GM12878 (cell line): ENCODE measurements at regions not wholly inside any gene's neighbourhood (a gene's known extent, or its start where the extent isn't known, plus 50 kb on each side); places are given as distances from the start of the nearest gene placed in this dataset.

Experiments used
- ATF2 ChIP-seq: IDR thresholded peaks from 2 replicates; pipeline ENCODE4 v1.6.1; 2012; ENCODE audit warnings: low read length, inconsistent platforms
- BRCA1 ChIP-seq: IDR thresholded peaks from 2 replicates; pipeline ENCODE4 v1.6.1; 2011; ENCODE audit warnings: low read depth, low read length, improper control_type of control experiment
- CTCF ChIP-seq, 3 experiments: IDR thresholded peaks in 2 of 3; conservative IDR thresholded peaks in 1 of 3; 2 replicates each; pipeline ENCODE4 v1.5.1; 2011; ENCODE audit warnings: low read depth in 3 of 3, low read length in 3 of 3, mild to moderate bottlenecking in 3 of 3, control low read depth in 2 of 3, moderate library complexity in 2 of 3, inconsistent platforms in 1 of 3, mixed read lengths in 1 of 3; ENCODE audit not compliant: control insufficient read depth in 2 of 3, insufficient read depth in 1 of 3; ENCODE audit errors: extremely low read depth in 1 of 3
- EP300 ChIP-seq, 2 experiments: fragments of 150-350 bp in 1 of 2; IDR thresholded peaks; 2 replicates each; pipeline ENCODE4 v1.6.1; 2011 to 2012; ENCODE audit warnings: low read depth in 2 of 2, low read length in 2 of 2, borderline replicate concordance in 1 of 2, improper control_type of control experiment in 1 of 2, inconsistent platforms in 1 of 2; ENCODE audit not compliant: control insufficient read depth in 1 of 2
- EZH2 ChIP-seq: IDR thresholded peaks from 2 replicates; pipeline ENCODE4 v1.6.1; 2012; ENCODE audit warnings: low read depth, mild to moderate bottlenecking, control low read depth, inconsistent platforms, low read length, borderline replicate concordance; ENCODE audit not compliant: control insufficient read depth
- HDAC6 ChIP-seq: fragments of 200-600 bp; sonication (generic); IDR thresholded peaks from one replicate; pipeline ENCODE4 v1.8.0; 2017; ENCODE audit warnings: antibody characterized with exemption; ENCODE audit not compliant: unreplicated experiment
- RBBP5 ChIP-seq: fragments of 200-600 bp; sonication (generic); conservative IDR thresholded peaks from 2 replicates; pipeline ENCODE4 v1.6.1; 2016
- RFX5 ChIP-seq: IDR thresholded peaks from 2 replicates; pipeline ENCODE4 v1.6.1; 2011; ENCODE audit warnings: low read depth, low read length, improper control_type of control experiment
- SMAD5 ChIP-seq: IDR thresholded peaks from 2 replicates; pipeline ENCODE4 v1.6.1; 2016; ENCODE audit warnings: antibody characterized with exemption, low read depth
- SMC3 ChIP-seq: IDR thresholded peaks from 2 replicates; pipeline ENCODE4 v1.6.1; 2011; ENCODE audit warnings: low read length, improper control_type of control experiment, borderline replicate concordance
- TAF1 ChIP-seq: IDR thresholded peaks from 2 replicates; pipeline ENCODE4 v1.6.1; 2011; ENCODE audit warnings: mild to moderate bottlenecking, low read depth, low read length, borderline replicate concordance
- ZSCAN29 ChIP-seq: fragments of 450-650 bp; IDR thresholded peaks from 2 replicates; pipeline ENCODE4 v1.6.1; 2017; ENCODE audit warnings: mild to moderate bottlenecking, moderate library complexity
- TF ChIP-seq, protein P1 (sequence below): fragments of 450-650 bp; IDR thresholded peaks from 2 replicates; pipeline ENCODE4 v1.6.1; 2014; ENCODE audit warnings: mild to moderate bottlenecking

- TF ChIP-seq CTCF (IDR thresholded peaks at IDR 0.05 in 2 of 3, conservative IDR thresholded peaks at IDR 0.05 in 1 of 3; ENCODE audit: control insufficient read depth in 2 of 3, extremely low read depth in 1 of 3, insufficient read depth in 1 of 3, low read depth in 3 of 3, low read length in 3 of 3): no peak
- TF ChIP-seq HDAC6: no peak
- no peak for TF ChIP-seq ZSCAN29
- no peak for TF ChIP-seq BRCA1
- TF ChIP-seq EZH2: no peak
- TF ChIP-seq RBBP5: no peak
- no peak for TF ChIP-seq TAF1
- TF ChIP-seq, protein P1, sequence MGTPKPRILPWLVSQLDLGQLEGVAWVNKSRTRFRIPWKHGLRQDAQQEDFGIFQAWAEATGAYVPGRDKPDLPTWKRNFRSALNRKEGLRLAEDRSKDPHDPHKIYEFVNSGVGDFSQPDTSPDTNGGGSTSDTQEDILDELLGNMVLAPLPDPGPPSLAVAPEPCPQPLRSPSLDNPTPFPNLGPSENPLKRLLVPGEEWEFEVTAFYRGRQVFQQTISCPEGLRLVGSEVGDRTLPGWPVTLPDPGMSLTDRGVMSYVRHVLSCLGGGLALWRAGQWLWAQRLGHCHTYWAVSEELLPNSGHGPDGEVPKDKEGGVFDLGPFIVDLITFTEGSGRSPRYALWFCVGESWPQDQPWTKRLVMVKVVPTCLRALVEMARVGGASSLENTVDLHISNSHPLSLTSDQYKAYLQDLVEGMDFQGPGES: no peak
- TF ChIP-seq EP300 (IDR thresholded peaks at IDR 0.05; ENCODE audit: borderline replicate concordance in 1 of 2, control insufficient read depth in 1 of 2, low read depth in 2 of 2, low read length in 2 of 2): no peak
- TF ChIP-seq RFX5: no peak
- no peak for TF ChIP-seq SMC3
- TF ChIP-seq ATF2: no peak
- TF ChIP-seq SMAD5: no peak
Observed at GRCh38 chr18:63069496-63069895, 250.1 kb downstream of the BCL2 start.
